ENCODE measurements at regions not wholly inside any gene's neighbourhood (a gene's known extent, or its start where the extent isn't known, plus 50 kb on each side); places are given as distances from the start of the nearest gene placed in this dataset.

DNA sequence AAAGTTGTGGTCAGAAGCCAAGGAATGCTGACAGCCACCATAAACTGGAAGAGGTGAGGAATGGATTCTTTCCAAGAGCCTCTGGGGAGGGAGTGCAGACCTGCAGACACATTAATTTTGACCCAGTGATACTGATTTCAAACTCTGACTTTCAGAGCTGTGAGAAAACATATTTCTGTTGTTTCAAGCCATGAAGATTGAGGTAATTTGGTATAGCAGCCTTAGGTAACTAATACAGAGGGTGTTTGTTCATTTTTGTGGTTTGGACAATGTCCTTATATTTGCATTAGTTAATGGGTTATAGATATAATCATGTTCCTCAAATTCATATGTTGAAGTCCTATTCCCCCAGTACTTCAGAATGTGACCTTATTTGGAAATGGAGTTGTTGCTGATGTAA is 85.4 kb upstream of the GTSF1L start:
- no peak overlapping the region for H3K27ac Mint-ChIP-seq
- TF ChIP-seq, protein P1, sequence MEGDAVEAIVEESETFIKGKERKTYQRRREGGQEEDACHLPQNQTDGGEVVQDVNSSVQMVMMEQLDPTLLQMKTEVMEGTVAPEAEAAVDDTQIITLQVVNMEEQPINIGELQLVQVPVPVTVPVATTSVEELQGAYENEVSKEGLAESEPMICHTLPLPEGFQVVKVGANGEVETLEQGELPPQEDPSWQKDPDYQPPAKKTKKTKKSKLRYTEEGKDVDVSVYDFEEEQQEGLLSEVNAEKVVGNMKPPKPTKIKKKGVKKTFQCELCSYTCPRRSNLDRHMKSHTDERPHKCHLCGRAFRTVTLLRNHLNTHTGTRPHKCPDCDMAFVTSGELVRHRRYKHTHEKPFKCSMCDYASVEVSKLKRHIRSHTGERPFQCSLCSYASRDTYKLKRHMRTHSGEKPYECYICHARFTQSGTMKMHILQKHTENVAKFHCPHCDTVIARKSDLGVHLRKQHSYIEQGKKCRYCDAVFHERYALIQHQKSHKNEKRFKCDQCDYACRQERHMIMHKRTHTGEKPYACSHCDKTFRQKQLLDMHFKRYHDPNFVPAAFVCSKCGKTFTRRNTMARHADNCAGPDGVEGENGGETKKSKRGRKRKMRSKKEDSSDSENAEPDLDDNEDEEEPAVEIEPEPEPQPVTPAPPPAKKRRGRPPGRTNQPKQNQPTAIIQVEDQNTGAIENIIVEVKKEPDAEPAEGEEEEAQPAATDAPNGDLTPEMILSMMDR (IDR thresholded peaks at IDR 0.05; ENCODE audit: unreplicated experiment), result no peak
- H3K4me1 Mint-ChIP-seq (ENCODE audit: low read depth), result no peaks in the 10 kb centered on the region
- peaks cover 2% of the 10 kb centered on the region for H3K36me3 Mint-ChIP-seq (ENCODE audit: insufficient read depth)
- DNase-seq (ENCODE audit: low spot score, unreplicated experiment), result no peak
- H3K9me3 Mint-ChIP-seq (ENCODE audit: low read depth), result peaks cover 20% of the 10 kb centered on the region
- no peak overlapping the region for H3K4me3 Mint-ChIP-seq (ENCODE audit: low read depth)
- H3K27me3 Mint-ChIP-seq, result no peaks in the 10 kb centered on the region

DNA sequence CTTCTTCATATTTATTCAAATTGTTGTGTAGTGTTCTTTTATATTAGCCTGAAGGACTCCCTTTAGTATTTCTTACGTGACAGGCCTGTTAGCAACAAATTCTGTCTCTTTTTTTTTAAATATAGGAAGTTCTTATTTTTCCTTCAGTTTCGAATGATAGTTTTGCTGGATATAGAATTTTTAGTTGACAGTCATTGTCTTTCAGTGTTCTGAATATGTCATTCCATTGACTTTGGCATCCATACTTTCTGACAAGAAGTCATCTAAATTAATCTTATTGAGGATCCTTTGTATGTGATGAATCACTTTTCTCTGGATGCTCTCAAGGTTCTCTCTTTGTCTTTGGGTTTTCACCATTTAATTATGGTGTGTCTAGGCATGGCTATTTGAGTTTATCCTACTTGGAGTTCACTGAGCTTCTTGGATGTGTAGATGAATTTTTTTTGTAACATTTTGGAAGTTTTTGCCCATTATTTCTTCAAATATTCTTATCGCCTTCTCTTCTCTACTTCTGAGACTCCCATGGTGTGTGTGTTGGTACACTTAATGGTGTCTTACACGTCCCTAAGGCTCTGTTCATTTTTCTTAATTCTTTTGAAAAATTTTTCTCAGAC is 82.5 kb upstream of the GTSF1L start:
- Mint-ChIP-seq H3K27me3 (no peaks in the 10 kb centered on the region), H3K27ac (no peak overlapping the region), H3K36me3 (ENCODE audit: insufficient read depth) (peaks cover 2% of the 10 kb centered on the region), H3K4me1 (ENCODE audit: low read depth) (no peaks in the 10 kb centered on the region), H3K9me3 (ENCODE audit: low read depth) (peaks cover 34% of the 10 kb centered on the region), H3K4me3 (ENCODE audit: low read depth) (no peak overlapping the region)
- TF ChIP-seq, protein P1 (IDR thresholded peaks at IDR 0.05; ENCODE audit: unreplicated experiment), result no peak
- DNase-seq (ENCODE audit: low spot score, unreplicated experiment), result no peak

DNA sequence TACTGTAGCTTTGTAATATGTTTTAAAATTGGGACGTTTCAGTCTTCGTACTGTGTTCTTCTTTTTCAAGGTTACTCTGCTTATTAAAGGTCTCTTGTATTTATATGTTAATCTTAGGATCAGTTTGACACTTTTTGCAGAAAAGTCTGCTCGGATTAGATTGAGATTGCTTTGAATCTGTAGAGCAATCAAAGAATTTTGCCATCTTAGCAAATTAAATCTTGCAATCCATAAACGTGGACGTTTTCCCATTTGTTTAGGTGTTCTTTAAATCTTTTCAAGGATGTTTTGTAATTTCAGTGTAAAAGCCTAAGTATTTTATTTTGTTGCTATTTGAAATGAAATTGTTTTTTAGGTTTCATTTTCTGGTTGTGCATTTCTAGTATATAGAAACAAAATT is 78.0 kb upstream of the GTSF1L start:
- Mint-ChIP-seq H3K9me3 (ENCODE audit: low read depth) (peaks cover 30% of the 10 kb centered on the region), H3K36me3 (ENCODE audit: insufficient read depth) (peaks cover 2% of the 10 kb centered on the region), H3K4me1 (ENCODE audit: low read depth) (no peaks in the 10 kb centered on the region), H3K27ac (no peak overlapping the region), H3K4me3 (ENCODE audit: low read depth) (no peak overlapping the region), H3K27me3 (no peaks in the 10 kb centered on the region)
- no peak for DNase-seq (ENCODE audit: low spot score, unreplicated experiment)
- TF ChIP-seq, protein P1 (IDR thresholded peaks at IDR 0.05; ENCODE audit: unreplicated experiment), result no peak

DNA sequence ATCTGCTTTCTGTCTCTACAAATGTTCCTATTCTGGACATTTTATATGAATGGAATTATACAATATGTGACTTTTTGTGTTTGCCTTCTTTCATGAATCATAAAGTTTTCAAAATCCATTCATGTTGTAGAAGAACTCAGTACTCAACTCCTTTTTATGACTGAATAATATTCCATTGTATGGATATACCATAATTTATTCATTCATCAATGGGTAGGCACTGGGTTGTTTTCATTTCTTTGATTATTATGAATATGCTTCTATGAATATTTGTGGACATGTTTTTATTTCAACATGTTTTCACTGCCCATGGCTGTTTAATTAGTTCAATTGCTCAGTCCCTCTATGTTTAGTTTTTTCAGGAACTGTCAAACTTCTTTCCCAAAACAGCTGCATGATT is 76.5 kb upstream of the GTSF1L start:
- TF ChIP-seq, protein P1 (IDR thresholded peaks at IDR 0.05; ENCODE audit: unreplicated experiment), result no peak
- H3K27ac Mint-ChIP-seq, result no peak overlapping the region
- H3K36me3 Mint-ChIP-seq (ENCODE audit: insufficient read depth), result no peaks in the 10 kb centered on the region
- DNase-seq (ENCODE audit: low spot score, unreplicated experiment), result no peak
- peaks cover 24% of the 10 kb centered on the region for H3K9me3 Mint-ChIP-seq (ENCODE audit: low read depth)
- H3K4me3 Mint-ChIP-seq (ENCODE audit: low read depth), result no peak overlapping the region
- peaks cover 3% of the 10 kb centered on the region for H3K27me3 Mint-ChIP-seq
- H3K4me1 Mint-ChIP-seq (ENCODE audit: low read depth), result no peaks in the 10 kb centered on the region

DNA sequence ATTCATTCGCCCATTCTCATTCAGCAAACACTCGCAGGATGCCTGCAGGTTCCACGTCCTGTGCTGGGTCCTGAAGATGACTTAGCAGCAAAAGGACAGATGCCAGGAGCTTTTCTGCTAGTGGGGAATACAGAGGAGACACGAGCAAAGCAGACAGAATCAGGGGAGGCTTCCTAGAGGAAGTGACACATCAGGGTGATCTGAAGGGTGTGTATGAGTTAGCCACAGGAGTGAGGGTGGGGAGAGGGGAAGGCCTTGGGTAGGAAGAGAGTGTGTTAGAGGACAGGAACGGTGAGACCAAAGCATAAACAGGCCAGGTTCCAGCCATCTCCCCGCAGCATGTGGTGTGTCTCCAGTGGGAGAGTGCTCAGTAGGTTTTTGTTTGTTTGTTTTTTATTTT is 73.4 kb upstream of the GTSF1L start:
- no peak for DNase-seq (ENCODE audit: low spot score, unreplicated experiment)
- Mint-ChIP-seq H3K4me3 (ENCODE audit: low read depth) (no peak overlapping the region), H3K27me3 (peaks cover 8% of the 10 kb centered on the region), H3K9me3 (ENCODE audit: low read depth) (peaks cover 13% of the 10 kb centered on the region), H3K4me1 (ENCODE audit: low read depth) (no peaks in the 10 kb centered on the region), H3K27ac (no peak overlapping the region), H3K36me3 (ENCODE audit: insufficient read depth) (no peaks in the 10 kb centered on the region)
- TF ChIP-seq, protein P1 (IDR thresholded peaks at IDR 0.05; ENCODE audit: unreplicated experiment), result no peak
